22Rv1 (cell line): ENCODE measurements at regions not wholly inside any gene's neighbourhood (a gene's known extent, or its start where the extent isn't known, plus 50 kb on each side); places are given as distances from the start of the nearest gene placed in this dataset.
"Not testable (repeated sequence)": the region's sequence is repeated elsewhere in the genome, so short reads cannot be mapped to it uniquely, and the experiment has no call there.

Experiments
- H3K27ac ChIP-seq: fragments of 450-650 bp; 2 replicates; pipeline ENCODE4 v1.5.1; 2017
- CTCF ChIP-seq: fragments of 450-650 bp; IDR thresholded peaks from 2 replicates; pipeline ENCODE4 v1.5.1; 2017; ENCODE audit warnings: mild to moderate bottlenecking
- ZFX ChIP-seq: fragments of 450-650 bp; IDR thresholded peaks from 2 replicates; pipeline ENCODE4 v1.6.1; 2017; ENCODE audit warnings: antibody characterized with exemption, borderline replicate concordance

GRCh38 chr3:110995461-110996231 lies 76.0 kb upstream of the NECTIN3 start:
- no peak for TF ChIP-seq CTCF
- no peak for TF ChIP-seq ZFX
- no peak overlapping the region for H3K27ac ChIP-seq

GRCh38 chr3:110998766-110999165 lies 72.8 kb upstream of the NECTIN3 start:
- not testable (repeated sequence) for H3K27ac ChIP-seq

GRCh38 chr3:111006485-111006884 lies 65.1 kb upstream of the NECTIN3 start:
- not testable (repeated sequence) for H3K27ac ChIP-seq
- peak; percentile 59 for TF ChIP-seq CTCF

GRCh38 chr3:111012388-111013248 lies 59.0 kb upstream of the NECTIN3 start:
- H3K27ac ChIP-seq: no peak overlapping the region
- no peak for TF ChIP-seq ZFX
- TF ChIP-seq CTCF: peak; percentile 51
